NCI-H82 treated with DMSO at 0.1 percent for 48 hours (cell line): ENCODE measurements at regions not wholly inside any gene's neighbourhood (a gene's known extent, or its start where the extent isn't known, plus 50 kb on each side); places are given as distances from the start of the nearest gene placed in this dataset.

ENCODE experiments used
- DNase-seq: peaks from one replicate; lab custom pipeline; 2025; ENCODE audit not compliant: unreplicated experiment; lab: John Stamatoyannopoulos, UW

- no peak for DNase-seq
These were observed 167.8 kb downstream of the RAB28 start for GRCh38 chr4:13316354-13316753.

- DNase-seq = no peak
These were observed 170.3 kb downstream of the RAB28 start for GRCh38 chr4:13313856-13314255.

GRCh38 chr4:13312264-13312663 is 171.9 kb downstream of the RAB28 start:
- DNase-seq = no peak

GRCh38 chr4:13309751-13310150 is 174.4 kb downstream of the RAB28 start:
- no peak for DNase-seq

- no peak for DNase-seq
These were observed 177.8 kb downstream of the RAB28 start for GRCh38 chr4:13306356-13306755.

GRCh38 chr4:13302876-13303275 is 181.3 kb downstream of the RAB28 start:
- no peak for DNase-seq

GRCh38 chr4:13299343-13299742 is 184.8 kb downstream of the RAB28 start:
- DNase-seq = no peak

- DNase-seq = no peak
These were observed 185.5 kb downstream of the RAB28 start for GRCh38 chr4:13298655-13299054.

GRCh38 chr4:13296986-13297385 is 187.2 kb downstream of the RAB28 start:
- DNase-seq = no peak

- DNase-seq = no peak
These were observed 189.1 kb downstream of the RAB28 start for GRCh38 chr4:13294961-13295605.

- DNase-seq = no peak
These were observed 191.8 kb downstream of the RAB28 start for GRCh38 chr4:13292372-13292771.

- DNase-seq = no peak
These were observed 194.7 kb downstream of the RAB28 start for GRCh38 chr4:13289391-13289790.

- no peak for DNase-seq
These were observed 198.8 kb downstream of the RAB28 start for GRCh38 chr4:13285336-13285735.

- DNase-seq = no peak
These were observed 199.2 kb downstream of the RAB28 start for GRCh38 chr4:13284932-13285331.

- DNase-seq = no peak
These were observed 207.8 kb downstream of the RAB28 start for GRCh38 chr4:13276357-13276756.

- no peak for DNase-seq
These were observed 215.4 kb downstream of the RAB28 start for GRCh38 chr4:13268703-13269102.

- DNase-seq = no peak
These were observed 216.0 kb downstream of the RAB28 start for GRCh38 chr4:13268165-13268564.

GRCh38 chr4:13267091-13267490 is 217.0 kb downstream of the RAB28 start:
- DNase-seq = no peak

- DNase-seq = no peak
These were observed 217.5 kb downstream of the RAB28 start for GRCh38 chr4:13266687-13267086.

- no peak for DNase-seq
These were observed 220.1 kb downstream of the RAB28 start for GRCh38 chr4:13263967-13264525.

GRCh38 chr4:13262816-13263215 is 221.3 kb downstream of the RAB28 start:
- DNase-seq = no peak

GRCh38 chr4:13261486-13262257 is 222.5 kb downstream of the RAB28 start:
- DNase-seq = no peak
